ENCODE measurements at regions not wholly inside any gene's neighbourhood (a gene's known extent, or its start where the extent isn't known, plus 50 kb on each side); places are given as distances from the start of the nearest gene placed in this dataset.

DNA sequence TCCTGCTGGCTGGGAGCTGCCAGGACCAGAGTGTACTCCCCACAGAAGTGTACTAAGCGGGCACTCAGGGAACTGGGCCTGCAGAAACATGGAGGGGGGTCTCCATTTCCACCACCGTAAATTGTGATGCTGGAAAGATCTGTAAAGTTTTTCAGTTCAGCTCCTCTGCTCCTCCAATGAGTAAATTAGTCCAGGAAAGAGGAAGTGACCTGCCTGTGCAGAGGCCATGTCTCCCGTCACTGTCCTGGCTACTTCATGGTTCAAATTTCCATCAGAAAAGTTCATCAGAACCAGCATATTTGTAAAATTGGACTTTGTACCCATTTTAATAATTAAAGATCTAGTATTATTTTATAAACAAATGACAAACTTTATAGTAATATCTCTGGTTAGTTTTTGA, 226.7 kb upstream of the THBS1 start:
- TF ChIP-seq, protein P1, sequence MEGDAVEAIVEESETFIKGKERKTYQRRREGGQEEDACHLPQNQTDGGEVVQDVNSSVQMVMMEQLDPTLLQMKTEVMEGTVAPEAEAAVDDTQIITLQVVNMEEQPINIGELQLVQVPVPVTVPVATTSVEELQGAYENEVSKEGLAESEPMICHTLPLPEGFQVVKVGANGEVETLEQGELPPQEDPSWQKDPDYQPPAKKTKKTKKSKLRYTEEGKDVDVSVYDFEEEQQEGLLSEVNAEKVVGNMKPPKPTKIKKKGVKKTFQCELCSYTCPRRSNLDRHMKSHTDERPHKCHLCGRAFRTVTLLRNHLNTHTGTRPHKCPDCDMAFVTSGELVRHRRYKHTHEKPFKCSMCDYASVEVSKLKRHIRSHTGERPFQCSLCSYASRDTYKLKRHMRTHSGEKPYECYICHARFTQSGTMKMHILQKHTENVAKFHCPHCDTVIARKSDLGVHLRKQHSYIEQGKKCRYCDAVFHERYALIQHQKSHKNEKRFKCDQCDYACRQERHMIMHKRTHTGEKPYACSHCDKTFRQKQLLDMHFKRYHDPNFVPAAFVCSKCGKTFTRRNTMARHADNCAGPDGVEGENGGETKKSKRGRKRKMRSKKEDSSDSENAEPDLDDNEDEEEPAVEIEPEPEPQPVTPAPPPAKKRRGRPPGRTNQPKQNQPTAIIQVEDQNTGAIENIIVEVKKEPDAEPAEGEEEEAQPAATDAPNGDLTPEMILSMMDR (IDR thresholded peaks at IDR 0.05) = no peak
- TF ChIP-seq POLR2A (IDR thresholded peaks at IDR 0.05) = no peak

All from esophagus squamous epithelium (tissue), 4 donors.